ENCODE measurements at regions not wholly inside any gene's neighbourhood (a gene's known extent, or its start where the extent isn't known, plus 50 kb on each side); places are given as distances from the start of the nearest gene placed in this dataset.

- Histone ChIP-seq H2BK20ac (ENCODE audit: low read length) (no peak overlapping the region), H4K8ac (ENCODE audit: extremely low read depth, insufficient read depth, low read length) (no peak overlapping the region), H3K4me3 (ENCODE audit: extremely low read depth in 1 of 4, insufficient read depth in 2 of 4, low read depth in 3 of 4, low read length in 4 of 4) (no peak overlapping the region), H3K4me2 (ENCODE audit: insufficient read depth in 1 of 2, low read depth in 2 of 2, low read length in 2 of 2) (no peak overlapping the region), H3K9me3 (ENCODE audit: insufficient read depth in 2 of 2, low read depth in 1 of 2, low read length in 1 of 2) (no peaks in the 10 kb centered on the region), H3K56ac (replicated peaks; ENCODE audit: insufficient read length, low read depth, low read length) (no peak overlapping the region), H3K23me2 (ENCODE audit: low read depth, low read length) (no peaks in the 10 kb centered on the region), H2AFZ (ENCODE audit: low read length) (no peak overlapping the region), H4K20me1 (replicated peaks in 1 of 2; ENCODE audit: control insufficient read depth in 1 of 2, insufficient read depth in 2 of 2, low read length in 2 of 2) (no peaks in the 10 kb centered on the region), H3K4ac (replicated peaks; ENCODE audit: insufficient read length, low read depth, low read length) (no peak overlapping the region), H2AK5ac (ENCODE audit: low read depth, low read length) (no peak overlapping the region), H2BK5ac (ENCODE audit: low read depth, low read length) (no peak overlapping the region), H3K27me3 (replicated peaks in 1 of 4; ENCODE audit: control insufficient read depth in 3 of 4, extremely low read depth in 1 of 4, insufficient read depth in 3 of 4, low read length in 3 of 4) (no peaks in the 10 kb centered on the region), H2BK120ac (replicated peaks; ENCODE audit: low read depth, low read length) (no peak overlapping the region), H3K36me3 (ENCODE audit: control insufficient read depth in 2 of 4, insufficient read depth in 4 of 4, low read length in 3 of 4) (no peaks in the 10 kb centered on the region), H2BK15ac (ENCODE audit: low read length) (no peak overlapping the region), H3K23ac (ENCODE audit: insufficient read length) (no peak overlapping the region), H3K79me1 (ENCODE audit: low read depth, low read length) (no peaks in the 10 kb centered on the region), H4K91ac (replicated peaks; ENCODE audit: insufficient read length, low read length) (no peak overlapping the region), H3K14ac (ENCODE audit: insufficient read length) (no peak overlapping the region), H3K27ac (ENCODE audit: low read depth, low read length) (no peak overlapping the region), H4K5ac (ENCODE audit: insufficient read length, low read depth, low read length) (no peak overlapping the region), H3K9ac (replicated peaks in 1 of 4; ENCODE audit: extremely low read depth in 1 of 4, low read depth in 3 of 4, low read length in 3 of 4) (no peak overlapping the region), H3K4me1 (replicated peaks in 1 of 4; ENCODE audit: control insufficient read depth in 3 of 4, insufficient read depth in 4 of 4, low read length in 3 of 4) (no peaks in the 10 kb centered on the region), H3K79me2 (ENCODE audit: control insufficient read depth in 1 of 2, insufficient read depth in 2 of 2, low read length in 2 of 2) (no peaks in the 10 kb centered on the region), H2BK12ac (ENCODE audit: low read depth, low read length) (no peak overlapping the region), H3K18ac (ENCODE audit: extremely low read depth, low read length) (no peak overlapping the region)
- ChIA-PET POLR2A (ENCODE audit: partially characterized antibody) (no interaction called here), CTCF (ENCODE audit: partially characterized antibody) (no interaction called here)
- DNase-seq (ENCODE audit: low read depth in 1 of 2, low spot score in 2 of 2), result no peak
- WGBS, 2 experiments (ENCODE audit: extremely low coverage in 1 of 2, insufficient coverage in 1 of 2, insufficient read length in 1 of 2, insufficient replicate concordance in 2 of 2, low coverage in 1 of 2, low lambda C conversion rate in 2 of 2, missing lambda C conversion rate in 1 of 2), result 82% methylated on average over 2 of the region's 2 CpGs; no CpG with 5 or more reads in 1 of the 2 experiments
- no peak for FAIRE-seq
- TF ChIP-seq SIX5 (IDR thresholded peaks at IDR 0.05; ENCODE audit: low read depth, low read length) (no peak), TAF1 (IDR thresholded peaks at IDR 0.05; ENCODE audit: low read depth, low read length) (no peak), EGR1 (IDR thresholded peaks at IDR 0.05; ENCODE audit: borderline replicate concordance, low read depth, low read length) (no peak), HDAC6 (IDR thresholded peaks at IDR 0.05; ENCODE audit: low read depth, low read length) (no peak), RAD21 (IDR thresholded peaks at IDR 0.05 in 1 of 2, conservative IDR thresholded peaks at IDR 0.05 in 1 of 2; ENCODE audit: low read depth in 2 of 2, low read length in 2 of 2) (no peak), RNF2 (IDR thresholded peaks at IDR 0.05; ENCODE audit: borderline replicate concordance, low read depth, low read length, missing control alignments, poor library complexity, severe bottlenecking) (no peak), EZH2 (IDR thresholded peaks at IDR 0.05; ENCODE audit: low read depth, low read length, severe bottlenecking) (no peak), TAF7 (optimal IDR thresholded peaks at IDR 0.05; ENCODE audit: borderline replicate concordance, low read depth, low read length) (no peak), ASH2L (IDR thresholded peaks at IDR 0.05; ENCODE audit: low read length) (no peak), EP300 (IDR thresholded peaks at IDR 0.05; ENCODE audit: borderline replicate concordance in 1 of 2, low read depth in 2 of 2, low read length in 2 of 2) (no peak), CTBP2 (IDR thresholded peaks at IDR 0.05; ENCODE audit: borderline replicate concordance, insufficient read depth, insufficient read length, low read length) (no peak), TBP (IDR thresholded peaks at IDR 0.05; ENCODE audit: low read depth, low read length) (no peak), POLR2A (IDR thresholded peaks at IDR 0.05; ENCODE audit: control extremely low read depth in 1 of 2, low read depth in 2 of 2, low read length in 2 of 2) (no peak)
- TF ChIP-seq, protein P1, sequence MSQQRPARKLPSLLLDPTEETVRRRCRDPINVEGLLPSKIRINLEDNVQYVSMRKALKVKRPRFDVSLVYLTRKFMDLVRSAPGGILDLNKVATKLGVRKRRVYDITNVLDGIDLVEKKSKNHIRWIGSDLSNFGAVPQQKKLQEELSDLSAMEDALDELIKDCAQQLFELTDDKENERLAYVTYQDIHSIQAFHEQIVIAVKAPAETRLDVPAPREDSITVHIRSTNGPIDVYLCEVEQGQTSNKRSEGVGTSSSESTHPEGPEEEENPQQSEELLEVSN (IDR thresholded peaks at IDR 0.05), result no peak
Measured at GRCh38 chr18:54716586-54716985, 111.7 kb upstream of the RAB27B start.

Measured in H1 (cell line).